Keratinocyte (primary cell): ENCODE measurements at regions not wholly inside any gene's neighbourhood (a gene's known extent, or its start where the extent isn't known, plus 50 kb on each side); places are given as distances from the start of the nearest gene placed in this dataset.

Experiments used
- CTCF ChIP-seq, 3 experiments: IDR thresholded peaks in 1 of 3; conservative IDR thresholded peaks in 1 of 3; optimal IDR thresholded peaks in 1 of 3; 2 replicates in 2 of 3; 3 replicates in 1 of 3; pipeline versions ENCODE3 to v1.5.1; 2011; ENCODE audit warnings: low read length in 3 of 3, mild to moderate bottlenecking in 3 of 3, moderate library complexity in 2 of 3, control low read depth in 1 of 3, inconsistent platforms in 1 of 3; ENCODE audit not compliant: insufficient read depth in 2 of 3; ENCODE audit errors: extremely low read depth in 1 of 3
- EZH2 ChIP-seq: IDR thresholded peaks from one replicate; pipeline ENCODE4 v1.6.1; 2012; ENCODE audit warnings: inconsistent platforms, mild to moderate bottlenecking, low read length, moderate library complexity

GRCh38 chrX:94908648-94909047, 1234.6 kb downstream of the FAM133A start:
- no peak for TF ChIP-seq CTCF (optimal IDR thresholded peaks at IDR 0.05 in 1 of 3, IDR thresholded peaks at IDR 0.05 in 1 of 3, conservative IDR thresholded peaks at IDR 0.05 in 1 of 3; ENCODE audit: extremely low read depth in 1 of 3, insufficient read depth in 2 of 3, low read length in 3 of 3)
- TF ChIP-seq EZH2 = no peak
